Esophagus squamous epithelium (tissue), 5 donors: ENCODE measurements at regions not wholly inside any gene's neighbourhood (a gene's known extent, or its start where the extent isn't known, plus 50 kb on each side); places are given as distances from the start of the nearest gene placed in this dataset.

Experiments used
- DNase-seq: peaks from one replicate; lab custom pipeline; 2025; lab: John Stamatoyannopoulos, UW
- H3K27ac ChIP-seq, 4 donors: fragments of 200-600 bp; sonication (generic); one replicate each; pipeline ENCODE4 v1.5.1; 2016 to 2019; ENCODE audit warnings: mild to moderate bottlenecking in 1 of 4
- H3K27me3 ChIP-seq, 4 donors: fragments of 200-600 bp; sonication (generic); 1 replicate in 3 of 4; 2 replicates in 1 of 4; pipeline versions ENCODE4 v1.5.1 to v1.6.0; 2017 to 2021; ENCODE audit warnings: antibody characterized with exemption in 1 of 4
- H3K36me3 ChIP-seq, 3 donors: fragments of 200-600 bp; sonication (generic); one replicate each; pipeline ENCODE4 v1.5.1; 2016 to 2019
- H3K4me1 ChIP-seq, 3 donors: fragments of 200-600 bp; sonication (generic); one replicate each; pipeline ENCODE4 v1.5.1; 2017 to 2019
- H3K4me3 ChIP-seq, 4 donors: fragments of 200-600 bp; sonication (generic); 1 replicate in 3 of 4; 2 replicates in 1 of 4; pipeline ENCODE4 v1.5.1; 2016 to 2019; ENCODE audit warnings: mild to moderate bottlenecking in 2 of 4, moderate library complexity in 1 of 4
- H3K9me3 ChIP-seq, 3 donors: fragments of 200-600 bp; sonication (generic); one replicate each; pipeline ENCODE4 v1.5.1; 2016 to 2019
- POLR2A ChIP-seq, 4 donors: fragments of 450-650 bp; IDR thresholded peaks; one replicate each; pipeline ENCODE4 v1.6.1; 2017; ENCODE audit warnings: antibody characterized with exemption in 4 of 4, mild to moderate bottlenecking in 4 of 4, moderate library complexity in 3 of 4
- WGBS, 2 donors: methylation state at CpG; one replicate each; pipeline ENCODE4 v1.1.5; 2018; 5-methylcytosine and 5-hydroxymethylcytosine counted together
- intact Hi-C: fragments of 100-400 bp; cut with DNase I; formaldehyde crosslinking; loops from one replicate; pipeline ENCODE4 v1.15.0; 2022
- TF ChIP-seq, protein P1 (sequence below), 6 experiments: fragments of 450-650 bp in 4 of 6; fragments of 200-600 bp in 2 of 6; sonication (generic) in 2 of 6; IDR thresholded peaks; one replicate each; pipeline ENCODE4 v1.5.1; 2016 to 2019; ENCODE audit warnings: antibody characterized with exemption in 6 of 6, mild to moderate bottlenecking in 4 of 6, moderate library complexity in 4 of 6
- donor health status: DM: yes; HTN: yes; CAD: no.

DNA sequence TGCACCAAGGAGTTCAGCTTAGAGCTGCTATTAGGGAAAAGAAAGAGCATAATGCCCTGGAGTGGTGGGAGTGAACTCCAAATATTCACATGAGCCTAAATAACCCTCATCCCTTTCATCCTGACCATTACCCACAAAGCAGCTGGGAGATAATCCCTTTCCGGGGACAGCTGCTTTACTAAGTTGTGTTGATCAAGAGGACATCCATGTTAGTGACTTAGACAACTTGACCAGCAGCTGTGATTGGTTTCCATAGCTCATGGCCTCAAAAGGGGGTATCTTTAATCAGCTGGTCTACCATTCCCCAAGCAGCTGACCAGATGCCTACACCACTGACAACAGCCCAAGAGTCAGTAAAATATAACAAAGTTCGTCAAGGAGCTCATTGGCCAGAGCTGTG is 75.8 kb upstream of the LY86 start:
- intact Hi-C loops, result no loop called here
- no peak for DNase-seq
- no peaks in the 10 kb centered on the region for H3K36me3 ChIP-seq
- TF ChIP-seq, protein P1, sequence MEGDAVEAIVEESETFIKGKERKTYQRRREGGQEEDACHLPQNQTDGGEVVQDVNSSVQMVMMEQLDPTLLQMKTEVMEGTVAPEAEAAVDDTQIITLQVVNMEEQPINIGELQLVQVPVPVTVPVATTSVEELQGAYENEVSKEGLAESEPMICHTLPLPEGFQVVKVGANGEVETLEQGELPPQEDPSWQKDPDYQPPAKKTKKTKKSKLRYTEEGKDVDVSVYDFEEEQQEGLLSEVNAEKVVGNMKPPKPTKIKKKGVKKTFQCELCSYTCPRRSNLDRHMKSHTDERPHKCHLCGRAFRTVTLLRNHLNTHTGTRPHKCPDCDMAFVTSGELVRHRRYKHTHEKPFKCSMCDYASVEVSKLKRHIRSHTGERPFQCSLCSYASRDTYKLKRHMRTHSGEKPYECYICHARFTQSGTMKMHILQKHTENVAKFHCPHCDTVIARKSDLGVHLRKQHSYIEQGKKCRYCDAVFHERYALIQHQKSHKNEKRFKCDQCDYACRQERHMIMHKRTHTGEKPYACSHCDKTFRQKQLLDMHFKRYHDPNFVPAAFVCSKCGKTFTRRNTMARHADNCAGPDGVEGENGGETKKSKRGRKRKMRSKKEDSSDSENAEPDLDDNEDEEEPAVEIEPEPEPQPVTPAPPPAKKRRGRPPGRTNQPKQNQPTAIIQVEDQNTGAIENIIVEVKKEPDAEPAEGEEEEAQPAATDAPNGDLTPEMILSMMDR (IDR thresholded peaks at IDR 0.05), result no peak
- no peak for TF ChIP-seq POLR2A (IDR thresholded peaks at IDR 0.05)
- H3K27me3 ChIP-seq, result peaks cover 0 to 24% (median 0%) of the 10 kb centered on the region in 4 donors
- 89 to 95% methylated on average over 2 of the region's 2 CpGs for WGBS, 2 donors
- no peak overlapping the region for H3K4me3 ChIP-seq
- H3K4me1 ChIP-seq, result no peaks in the 10 kb centered on the region
- no peak overlapping the region for H3K27ac ChIP-seq
- H3K9me3 ChIP-seq, result no peaks in the 10 kb centered on the region

- H3K4me1 ChIP-seq, result no peaks in the 10 kb centered on the region
- H3K36me3 ChIP-seq, result no peaks in the 10 kb centered on the region
- TF ChIP-seq, protein P1 (IDR thresholded peaks at IDR 0.05), result no peak
- no peak for TF ChIP-seq POLR2A (IDR thresholded peaks at IDR 0.05)
- no peaks in the 10 kb centered on the region for H3K9me3 ChIP-seq
- H3K27me3 ChIP-seq, result peaks cover 0 to 35% (median 0%) of the 10 kb centered on the region in 4 donors
- intact Hi-C loops, result loop anchor here (5.0 kb wide), 1 partner anchor 319 kb away; no protein-coding TSS in a partner anchor
- 71 to 72% methylated on average over 12 to 14 of the region's 15 CpGs for WGBS, 2 donors
- DNase-seq, result no peak
- H3K4me3 ChIP-seq, result no peak overlapping the region
- no peak overlapping the region for H3K27ac ChIP-seq
Measured at GRCh38 chr6:6515691-6516607, 72.6 kb upstream of the LY86 start.

DNA sequence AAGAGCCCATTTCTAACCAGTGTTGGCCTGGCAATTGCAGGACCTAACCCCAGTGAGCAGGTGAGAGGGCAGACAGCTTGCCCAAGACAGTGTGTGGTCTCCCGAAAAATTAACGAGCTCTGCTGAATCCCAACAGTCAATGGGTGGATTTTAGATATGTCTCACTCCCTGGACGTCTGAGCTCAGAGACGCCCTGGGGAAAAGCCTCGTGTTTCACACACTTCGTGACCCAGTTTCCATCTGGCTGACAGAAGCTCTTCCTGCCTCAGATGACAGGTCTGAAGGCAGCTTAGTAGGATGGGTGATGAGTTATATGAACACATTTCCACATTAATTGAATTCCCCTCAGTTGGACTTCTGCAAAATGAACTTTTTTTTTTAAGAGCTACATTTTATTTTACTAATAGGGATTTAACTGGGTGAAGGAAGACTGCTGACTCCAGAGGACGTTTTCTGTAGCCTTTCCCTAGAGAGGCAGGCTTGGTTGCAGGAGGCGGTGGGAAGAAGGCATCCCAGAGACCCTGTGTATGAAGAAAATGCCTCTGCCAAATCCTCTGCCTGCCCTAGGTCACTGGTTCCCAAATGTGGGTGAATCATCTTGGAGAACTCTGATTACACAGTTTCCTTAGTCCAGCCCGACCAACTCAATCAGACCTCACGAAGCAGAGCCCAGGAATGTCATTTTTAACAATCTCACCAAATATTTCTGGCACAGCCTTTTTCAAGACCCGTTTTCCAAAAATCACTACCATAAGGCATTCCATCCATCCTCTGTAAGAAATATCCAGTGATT is 71.7 kb upstream of the LY86 start:
- no peaks in the 10 kb centered on the region for H3K4me1 ChIP-seq
- 48 to 58% methylated on average over 11 of the region's 11 CpGs for WGBS, 2 donors
- intact Hi-C loops, result loop anchor here (5.0 kb wide), 1 partner anchor 320 kb away; no protein-coding TSS in a partner anchor
- H3K27ac ChIP-seq, result no peak overlapping the region
- no peaks in the 10 kb centered on the region for H3K9me3 ChIP-seq
- H3K4me3 ChIP-seq, result no peak overlapping the region
- H3K27me3 ChIP-seq, result peaks cover 0 to 35% (median 0%) of the 10 kb centered on the region in 4 donors
- no peaks in the 10 kb centered on the region for H3K36me3 ChIP-seq
- TF ChIP-seq, protein P1 (IDR thresholded peaks at IDR 0.05), result no peak
- TF ChIP-seq POLR2A (IDR thresholded peaks at IDR 0.05), result no peak
- no peak for DNase-seq

- intact Hi-C loops, result loop anchor here (5.0 kb wide), 1 partner anchor 322 kb away; no protein-coding TSS in a partner anchor
Measured at GRCh38 chr6:6518631-6519427, 69.7 kb upstream of the LY86 start.

More at GRCh38 chr6:6518631-6519427, 69.7 kb upstream of the LY86 start:
- H3K36me3 ChIP-seq, result no peaks in the 10 kb centered on the region
- 39 to 58% methylated on average over 6 of the region's 7 CpGs for WGBS, 2 donors
- H3K4me3 ChIP-seq, result no peak overlapping the region
- no peak overlapping the region for H3K27ac ChIP-seq
- no peak for DNase-seq
- peaks cover 0 to 26% (median 0%) of the 10 kb centered on the region in 4 donors for H3K27me3 ChIP-seq
- no peaks in the 10 kb centered on the region for H3K4me1 ChIP-seq
- TF ChIP-seq, protein P1 (IDR thresholded peaks at IDR 0.05), result no peak
- TF ChIP-seq POLR2A (IDR thresholded peaks at IDR 0.05), result no peak
- no peaks in the 10 kb centered on the region for H3K9me3 ChIP-seq
